Natural killer cell treated with Interleukin-12 subunit alpha and Interleukin-12 subunit beta and Interleukin-15 and Interleukin-18, amount 100 ng/mL, for 72 hours (primary cell): ENCODE measurements at regions not wholly inside any gene's neighbourhood (a gene's known extent, or its start where the extent isn't known, plus 50 kb on each side); places are given as distances from the start of the nearest gene placed in this dataset.

Source experiments
- ATAC-seq, 2 donors: fragments of 150-1000 bp; cut with Tn5 transposase in 1 of 2; sonication (Bioruptor Pico), chemical (Tn5 transposase) in 1 of 2; 2 replicates each; pipeline ENCODE4 v1.10.0; 2021
- DNase-seq: peaks from one replicate; pipeline ENCODE4 v3.0.0; 2022; ENCODE audit warnings: low spot score
- H3K27ac Mint-ChIP-seq, 2 donors: 1 replicate in 1 of 2; 2 replicates in 1 of 2; pipeline ENCODE4 v1.8.0; 2022; ENCODE audit warnings: mixed read lengths in 2 of 2, mild to moderate bottlenecking in 1 of 2, moderate library complexity in 1 of 2
- H3K27me3 Mint-ChIP-seq, 2 donors: 1 replicate in 1 of 2; 2 replicates in 1 of 2; pipeline ENCODE4 v1.8.0; 2022; ENCODE audit warnings: mixed read lengths in 2 of 2
- H3K36me3 Mint-ChIP-seq: one replicate; pipeline ENCODE4 v1.8.0; 2022; ENCODE audit warnings: mixed read lengths
- H3K4me1 Mint-ChIP-seq, 2 donors: 1 replicate in 1 of 2; 2 replicates in 1 of 2; pipeline ENCODE4 v1.8.0; 2022; ENCODE audit warnings: low read depth in 2 of 2, mixed read lengths in 2 of 2, mild to moderate bottlenecking in 1 of 2
- H3K4me3 Mint-ChIP-seq: one replicate; pipeline ENCODE4 v1.8.0; 2022; ENCODE audit warnings: mixed read lengths
- H3K9me3 Mint-ChIP-seq: 2 replicates; pipeline ENCODE4 v1.8.0; 2022; ENCODE audit warnings: mixed read lengths

DNA sequence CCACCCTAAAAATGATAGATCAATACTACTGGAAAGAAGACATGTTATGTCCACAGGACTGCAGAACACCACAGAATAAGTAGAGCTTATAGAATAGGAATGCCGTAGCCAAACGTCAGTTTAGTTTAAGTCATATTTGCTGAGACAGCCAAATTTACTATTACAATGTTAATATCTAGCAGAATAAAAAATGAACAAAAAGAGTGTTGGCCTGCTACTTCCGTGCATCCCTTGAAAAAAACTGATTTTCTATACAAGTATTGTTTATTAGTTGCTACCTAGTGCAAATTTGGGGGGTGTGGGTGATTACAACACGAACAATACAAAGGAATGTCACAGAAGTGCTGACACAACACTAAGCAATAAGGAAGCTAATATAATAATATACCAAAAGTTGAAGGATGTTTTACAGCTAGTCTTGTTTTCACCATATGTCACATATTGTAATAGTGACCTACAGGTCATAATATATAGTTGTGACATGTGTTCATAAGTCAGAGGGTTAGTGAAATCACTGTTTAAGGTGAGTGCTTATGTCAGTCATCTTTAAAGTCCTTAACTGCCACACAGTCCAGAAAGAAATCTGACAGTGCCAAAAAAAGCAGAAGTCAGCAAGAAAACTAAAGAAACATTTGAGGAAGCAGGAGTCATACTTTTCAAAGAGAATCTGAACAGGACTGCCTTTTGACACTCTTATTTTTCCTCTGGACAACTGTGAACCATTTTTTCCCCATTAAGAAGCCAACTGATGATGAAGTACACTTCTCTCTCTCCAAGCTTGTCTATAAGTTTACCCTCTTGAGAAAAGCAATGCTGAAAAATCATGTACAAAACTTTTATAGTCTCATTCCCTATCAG lies 376.4 kb downstream of the ZEB2 start:
- Mint-ChIP-seq H3K36me3 (peaks cover 10% of the 10 kb centered on the region), H3K4me1 (no peaks in the 10 kb centered on the region), H3K9me3 (no peaks in the 10 kb centered on the region), H3K27ac (no peak overlapping the region), H3K4me3 (no peak overlapping the region), H3K27me3 (no peaks in the 10 kb centered on the region)
- DNase-seq: no peak
- ATAC-seq: no peak

DNA sequence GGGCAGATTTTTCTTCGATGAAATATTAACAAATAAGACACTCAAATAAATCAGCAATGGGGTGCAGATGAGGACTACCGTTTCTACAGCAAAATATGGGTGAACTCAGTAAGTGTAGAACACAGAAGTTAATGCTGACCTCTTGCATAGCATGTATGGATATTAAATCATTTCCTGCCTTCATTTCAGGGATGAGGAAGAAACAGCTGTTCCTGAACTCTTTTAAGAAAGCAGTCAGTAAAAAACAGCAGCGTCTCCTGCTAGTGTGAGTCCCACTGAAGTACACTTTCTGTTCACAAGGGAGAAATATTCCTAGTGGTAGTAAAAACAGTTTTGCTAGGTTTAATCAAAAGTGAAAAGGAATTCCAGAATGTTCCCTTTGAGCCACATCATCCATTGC lies 379.0 kb downstream of the ZEB2 start:
- H3K4me3 Mint-ChIP-seq: no peak overlapping the region
- peaks cover 17% of the 10 kb centered on the region for H3K36me3 Mint-ChIP-seq
- DNase-seq (no peak), ATAC-seq (no peak)
- peaks cover 0 to 10% of the 10 kb centered on the region in 2 donors for H3K4me1 Mint-ChIP-seq
- H3K9me3 Mint-ChIP-seq: no peaks in the 10 kb centered on the region
- H3K27ac Mint-ChIP-seq: no peak overlapping the region
- no peaks in the 10 kb centered on the region for H3K27me3 Mint-ChIP-seq

DNA sequence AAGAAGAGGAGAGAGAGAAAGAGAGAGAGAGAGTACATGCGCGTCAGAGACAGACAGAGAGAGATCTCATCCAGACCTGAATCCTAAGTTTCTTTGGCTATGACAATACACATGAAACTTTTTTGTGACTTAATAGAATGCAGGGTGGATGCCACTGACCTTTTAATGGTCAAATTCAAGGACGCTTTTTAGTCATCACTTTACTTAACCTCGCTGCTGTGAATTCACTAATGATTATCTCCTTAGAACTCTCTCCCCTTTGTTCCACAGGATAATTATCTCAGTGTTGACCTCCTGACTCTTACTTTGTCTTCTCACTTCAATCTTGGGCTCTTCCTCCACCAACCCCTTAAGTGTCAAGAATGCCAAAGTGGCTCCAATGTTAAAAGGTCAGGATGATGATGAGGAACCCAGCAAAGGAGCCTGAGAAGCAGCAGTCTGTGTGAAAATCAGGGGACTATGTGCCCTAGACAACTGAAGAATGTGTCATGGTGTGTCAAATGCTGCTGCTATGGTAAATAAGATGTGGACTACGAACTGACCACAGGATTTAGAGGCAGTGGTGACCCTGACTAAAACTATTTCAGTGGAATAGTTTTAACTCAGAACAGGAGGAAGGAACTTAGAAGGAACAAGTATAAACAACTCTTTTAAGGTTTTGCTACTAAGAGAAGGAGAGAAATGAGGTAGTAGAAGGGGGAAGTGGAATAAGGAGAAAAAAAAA lies 382.1 kb downstream of the ZEB2 start:
- no peak for DNase-seq
- no peak for ATAC-seq
- Mint-ChIP-seq H3K4me1 (peaks cover 0 to 10% of the 10 kb centered on the region in 2 donors), H3K9me3 (no peaks in the 10 kb centered on the region), H3K27ac (no peak overlapping the region), H3K36me3 (peaks cover 17% of the 10 kb centered on the region), H3K27me3 (no peaks in the 10 kb centered on the region), H3K4me3 (no peak overlapping the region)

DNA sequence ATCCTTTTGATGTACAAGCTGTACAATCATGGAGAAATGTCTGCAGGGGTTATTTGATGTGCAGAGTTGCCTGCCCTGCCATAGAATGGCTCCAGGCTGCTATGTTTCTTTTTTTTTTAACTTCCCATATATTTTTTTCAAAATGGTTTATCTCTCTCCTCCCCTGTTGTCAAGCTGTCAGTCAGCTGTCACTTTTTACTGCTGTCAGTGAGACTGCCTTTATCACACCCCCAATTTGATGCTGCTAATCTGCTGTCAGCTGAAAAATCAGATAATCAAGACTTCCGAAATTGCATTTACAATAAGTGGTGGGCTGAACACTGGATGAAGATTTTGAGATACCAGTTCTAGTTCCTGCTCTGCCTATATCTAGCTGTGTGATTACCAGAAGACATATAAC lies 382.6 kb downstream of the ZEB2 start:
- Mint-ChIP-seq H3K9me3 (no peaks in the 10 kb centered on the region), H3K27ac (no peak overlapping the region), H3K36me3 (peaks cover 16% of the 10 kb centered on the region), H3K27me3 (no peaks in the 10 kb centered on the region), H3K4me3 (no peak overlapping the region), H3K4me1 (peaks cover 0 to 10% of the 10 kb centered on the region in 2 donors)
- no peak for ATAC-seq
- DNase-seq: no peak

- peaks cover 16% of the 10 kb centered on the region for H3K36me3 Mint-ChIP-seq
- peaks cover 2 to 12% of the 10 kb centered on the region in 2 donors for H3K4me1 Mint-ChIP-seq
- peaks cover 2% of the 10 kb centered on the region for H3K9me3 Mint-ChIP-seq
- no peak overlapping the region for H3K4me3 Mint-ChIP-seq
- H3K27me3 Mint-ChIP-seq: no peaks in the 10 kb centered on the region
- H3K27ac Mint-ChIP-seq: no peak overlapping the region
- DNase-seq (no peak), ATAC-seq (no peak)
These were observed 383.5 kb downstream of the ZEB2 start for GRCh38 chr2:144136297-144137010.

- H3K4me1 Mint-ChIP-seq: peaks cover 13 to 34% of the 10 kb centered on the region in 2 donors
- no peak overlapping the region for H3K27ac Mint-ChIP-seq
- no peak for DNase-seq
- H3K36me3 Mint-ChIP-seq: peaks cover 20% of the 10 kb centered on the region
- H3K4me3 Mint-ChIP-seq: no peak overlapping the region
- peaks cover 5% of the 10 kb centered on the region for H3K9me3 Mint-ChIP-seq
- no peak for ATAC-seq
- no peaks in the 10 kb centered on the region for H3K27me3 Mint-ChIP-seq
These were observed 385.8 kb downstream of the ZEB2 start for GRCh38 chr2:144133936-144134665.

- no peaks in the 10 kb centered on the region for H3K27me3 Mint-ChIP-seq
- peaks cover 21 to 35% of the 10 kb centered on the region in 2 donors for H3K4me1 Mint-ChIP-seq
- DNase-seq: no peak
- no peak overlapping the region for H3K4me3 Mint-ChIP-seq
- peaks cover 9% of the 10 kb centered on the region for H3K36me3 Mint-ChIP-seq
- no peak for ATAC-seq
- H3K9me3 Mint-ChIP-seq: peaks cover 5% of the 10 kb centered on the region
- no peak overlapping the region for H3K27ac Mint-ChIP-seq
These were observed 387.6 kb downstream of the ZEB2 start for GRCh38 chr2:144132357-144132756.

DNA sequence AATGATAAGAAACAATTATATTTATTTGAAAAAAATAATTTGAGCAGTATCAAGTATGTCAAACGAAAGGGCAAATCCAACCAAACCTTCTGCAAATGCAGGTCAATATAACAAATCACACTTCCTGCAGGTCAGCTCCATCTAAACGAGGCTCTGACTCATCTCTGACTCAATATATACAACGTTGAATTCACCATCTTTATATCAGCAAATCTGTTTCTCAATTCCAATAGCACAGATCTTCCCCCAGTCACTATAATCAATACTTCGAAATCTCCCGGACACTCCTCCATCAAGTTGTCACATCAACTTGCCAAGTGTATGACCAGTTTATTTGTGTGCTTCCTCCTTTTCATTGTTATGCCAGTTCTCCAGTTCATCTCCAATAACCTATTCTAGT lies 388.9 kb downstream of the ZEB2 start:
- H3K27me3 Mint-ChIP-seq: no peaks in the 10 kb centered on the region
- H3K9me3 Mint-ChIP-seq: peaks cover 5% of the 10 kb centered on the region
- ATAC-seq (peak in 1 of 2 donors; percentile 42), DNase-seq (no peak)
- H3K27ac Mint-ChIP-seq: peak overlapping the region; percentile 56 to 80
- H3K4me3 Mint-ChIP-seq: peak overlapping the region; percentile 7
- peaks cover 27 to 44% of the 10 kb centered on the region in 2 donors for H3K4me1 Mint-ChIP-seq
- peaks cover 9% of the 10 kb centered on the region for H3K36me3 Mint-ChIP-seq

DNA sequence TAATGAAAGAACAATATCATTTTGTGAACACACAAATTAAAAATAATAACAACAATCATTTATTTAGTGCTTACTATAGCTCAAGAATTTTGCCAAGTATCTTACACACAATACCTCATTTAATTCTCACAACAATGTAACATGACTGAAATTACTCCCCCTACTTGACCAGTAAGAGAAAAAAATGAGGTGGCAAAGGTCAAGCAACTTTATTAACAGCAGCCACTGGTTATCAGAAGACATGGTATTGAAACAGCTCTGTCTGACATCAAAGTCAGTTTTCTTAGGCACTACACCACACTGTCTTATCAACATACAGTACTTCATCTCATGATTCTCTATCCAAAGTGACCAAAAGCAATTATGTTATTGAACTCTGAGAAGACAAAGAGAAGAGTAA lies 389.4 kb downstream of the ZEB2 start:
- peaks cover 13% of the 10 kb centered on the region for H3K36me3 Mint-ChIP-seq

DNA sequence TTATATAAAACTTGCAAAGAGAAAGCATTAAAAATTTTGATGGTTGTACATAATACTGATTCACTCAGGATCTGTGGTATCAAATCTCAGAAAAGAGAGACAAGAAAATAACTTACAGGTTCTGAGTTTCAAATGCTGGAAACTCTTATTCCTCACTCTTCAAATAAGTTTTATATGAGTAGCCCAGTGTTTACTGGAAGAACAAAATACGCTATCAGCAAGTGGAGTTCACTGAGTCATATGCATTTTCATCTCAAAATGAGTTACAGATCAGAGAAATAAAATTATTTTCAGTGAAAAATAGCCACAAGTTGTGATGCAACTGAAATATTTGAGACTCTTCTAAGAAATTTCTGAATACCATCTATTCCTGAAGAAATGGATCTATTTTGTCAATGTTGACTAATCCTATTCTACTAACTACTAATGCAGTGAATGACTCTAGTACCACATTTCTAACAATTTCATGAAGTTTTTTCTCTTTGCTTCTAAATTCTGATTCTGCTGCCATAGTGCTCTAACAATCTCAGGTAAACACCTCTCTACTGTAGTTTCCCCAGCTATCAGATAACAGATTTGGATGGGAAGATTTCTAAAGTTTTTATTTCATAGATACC lies 391.7 kb downstream of the ZEB2 start:
- Mint-ChIP-seq H3K4me1 (peaks cover 29 to 51% of the 10 kb centered on the region in 2 donors), H3K4me3 (peak overlapping the region; percentile 53), H3K9me3 (peaks cover 5% of the 10 kb centered on the region), H3K27me3 (no peaks in the 10 kb centered on the region), H3K27ac (peak overlapping the region; percentile 56 to 80), H3K36me3 (peaks cover 15% of the 10 kb centered on the region)
- no peak for DNase-seq
- ATAC-seq: peak; percentile 70 to 72

More for the DNA sequence above, 389.4 kb downstream of the ZEB2 start:
- peak overlapping the region; percentile 56 to 80 for H3K27ac Mint-ChIP-seq
- H3K4me1 Mint-ChIP-seq: peaks cover 29 to 48% of the 10 kb centered on the region in 2 donors
- DNase-seq (no peak), ATAC-seq (no peak)
- H3K4me3 Mint-ChIP-seq: peak overlapping the region; percentile 40
- no peaks in the 10 kb centered on the region for H3K27me3 Mint-ChIP-seq
- peaks cover 5% of the 10 kb centered on the region for H3K9me3 Mint-ChIP-seq

DNA sequence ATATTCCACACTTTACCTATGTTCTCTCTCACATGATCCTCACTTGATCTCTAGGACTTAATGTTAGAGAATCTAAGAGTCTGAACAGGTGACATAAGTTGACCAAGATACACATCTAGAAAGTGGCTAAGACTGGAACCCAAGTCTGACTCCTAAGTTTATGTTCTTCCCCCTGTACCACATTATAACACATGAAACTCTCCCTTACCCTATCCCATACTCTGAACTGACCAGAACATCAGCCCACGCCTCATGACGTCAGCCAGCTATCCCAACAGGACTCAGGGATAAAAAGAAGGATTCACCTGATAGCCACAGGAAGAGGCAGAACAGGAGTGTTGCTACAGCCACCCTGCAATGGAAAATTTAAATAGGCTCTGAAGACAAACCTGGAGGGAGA lies 392.2 kb downstream of the ZEB2 start:
- ATAC-seq (peak in 1 of 2 donors; percentile 55), DNase-seq (no peak)
- Mint-ChIP-seq H3K27me3 (no peaks in the 10 kb centered on the region), H3K27ac (peak overlapping the region; percentile 56 to 80), H3K9me3 (peaks cover 5% of the 10 kb centered on the region), H3K36me3 (peaks cover 15% of the 10 kb centered on the region), H3K4me3 (peak overlapping the region; percentile 37), H3K4me1 (peaks cover 29 to 51% of the 10 kb centered on the region in 2 donors)

DNA sequence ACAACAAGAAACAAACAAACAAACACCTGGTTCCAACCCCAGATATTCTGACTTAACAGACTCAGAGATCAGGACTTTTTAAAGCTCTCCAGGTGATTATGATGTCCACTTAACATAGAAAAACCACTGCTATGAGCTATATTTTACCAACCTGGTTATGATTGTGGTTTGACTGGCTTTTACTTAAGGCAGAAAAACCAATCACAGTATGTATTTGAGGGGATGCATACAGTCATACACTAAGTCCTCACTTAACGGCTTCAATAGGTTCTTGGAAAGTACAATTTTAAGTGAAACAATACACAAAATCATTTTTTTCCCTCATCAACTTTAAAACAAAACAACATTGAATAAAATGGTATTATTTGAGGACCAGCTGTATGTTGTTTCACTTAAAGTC lies 393.6 kb downstream of the ZEB2 start:
- H3K9me3 Mint-ChIP-seq: peaks cover 2% of the 10 kb centered on the region

DNA sequence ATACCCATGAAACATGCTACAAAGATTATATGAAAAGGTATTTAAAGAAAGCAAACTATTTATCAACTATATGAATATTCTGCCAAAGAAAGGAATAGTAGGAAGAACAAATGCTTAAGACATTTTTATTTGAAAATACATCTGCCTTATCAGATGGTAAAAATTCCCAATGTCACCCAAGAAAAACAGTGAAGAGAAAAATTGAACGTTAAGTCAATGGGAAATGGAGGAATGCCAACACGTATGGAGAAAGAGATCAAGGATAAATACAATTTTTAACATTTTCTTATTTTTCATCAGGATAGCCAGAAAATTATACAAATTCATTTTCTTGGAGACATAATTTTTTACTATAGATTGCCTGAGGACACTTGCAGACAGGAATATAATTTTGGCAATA lies 394.2 kb downstream of the ZEB2 start:
- no peak for ATAC-seq
- no peaks in the 10 kb centered on the region for H3K9me3 Mint-ChIP-seq
- DNase-seq: no peak
- no peaks in the 10 kb centered on the region for H3K27me3 Mint-ChIP-seq
- H3K36me3 Mint-ChIP-seq: peaks cover 11% of the 10 kb centered on the region
- H3K4me1 Mint-ChIP-seq: peaks cover 22 to 42% of the 10 kb centered on the region in 2 donors
- H3K27ac Mint-ChIP-seq: peak overlapping the region; percentile 56 to 80
- H3K4me3 Mint-ChIP-seq: peak overlapping the region; percentile 53

More for the DNA sequence above, 393.6 kb downstream of the ZEB2 start:
- H3K4me3 Mint-ChIP-seq: peak overlapping the region; percentile 53
- H3K36me3 Mint-ChIP-seq: peaks cover 14% of the 10 kb centered on the region
- peak; percentile 65 to 75 for ATAC-seq
- H3K27me3 Mint-ChIP-seq: no peaks in the 10 kb centered on the region
- H3K4me1 Mint-ChIP-seq: peaks cover 26 to 47% of the 10 kb centered on the region in 2 donors
- peak overlapping the region; percentile 56 to 80 for H3K27ac Mint-ChIP-seq
- no peak for DNase-seq
